Endothelial cell of hepatic sinusoid (primary cell): ENCODE measurements at regions not wholly inside any gene's neighbourhood (a gene's known extent, or its start where the extent isn't known, plus 50 kb on each side); places are given as distances from the start of the nearest gene placed in this dataset.

Experiments used
- in situ Hi-C: cut with HindIII; loops from 2 replicates; pipeline ENCODE4 v1.10.0; 2017; ENCODE audit warnings: low sequenced_read_pairs

DNA sequence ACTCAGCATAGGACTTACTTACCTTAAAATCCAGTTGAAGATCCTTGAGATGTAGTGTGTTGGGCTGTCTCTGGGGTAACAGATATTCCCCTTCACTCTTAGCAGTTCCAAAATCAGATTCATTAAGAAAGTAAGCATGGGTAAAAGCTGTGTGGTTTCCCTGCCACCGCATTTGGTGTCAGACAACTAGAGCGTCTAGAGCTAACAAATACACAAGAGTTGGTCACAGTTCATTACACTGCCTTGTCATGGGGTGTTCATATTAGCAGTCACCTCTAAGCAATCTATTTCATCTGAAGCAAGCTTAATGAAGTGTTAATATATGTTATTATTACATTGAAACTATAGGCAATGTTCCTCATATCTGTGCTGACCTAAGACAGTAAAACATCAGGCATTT is 342.8 kb downstream of the PPARGC1A start:
- in situ Hi-C loops: no loop called here

DNA sequence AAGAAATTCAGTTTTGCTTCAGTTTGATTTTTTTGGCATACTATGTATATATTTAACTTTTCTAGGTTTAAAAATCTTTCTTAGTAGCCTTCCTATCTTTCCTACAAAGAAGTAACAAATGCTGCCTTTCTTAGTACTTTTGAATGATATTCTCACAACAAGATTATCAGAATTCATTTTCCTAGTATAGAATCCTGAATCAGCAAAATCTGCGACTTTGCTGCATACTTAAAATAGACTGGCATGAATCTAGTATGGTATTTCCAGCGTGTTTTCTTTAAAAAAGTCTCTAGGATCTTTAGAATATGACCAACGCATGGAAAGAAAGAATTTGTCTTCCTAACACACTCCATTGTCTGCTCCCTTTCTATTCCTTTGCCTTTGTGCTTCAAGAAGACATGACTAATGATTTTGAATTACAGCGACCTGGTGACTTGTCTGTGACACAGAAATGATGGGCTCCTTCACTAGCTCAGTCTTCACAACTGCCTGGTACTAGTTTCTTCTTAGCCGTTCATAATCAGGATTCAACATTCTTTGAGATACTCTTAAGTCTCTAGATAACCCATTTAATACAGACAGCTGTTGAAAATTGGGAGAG is 349.8 kb downstream of the PPARGC1A start:
- in situ Hi-C loops: no loop called here

DNA sequence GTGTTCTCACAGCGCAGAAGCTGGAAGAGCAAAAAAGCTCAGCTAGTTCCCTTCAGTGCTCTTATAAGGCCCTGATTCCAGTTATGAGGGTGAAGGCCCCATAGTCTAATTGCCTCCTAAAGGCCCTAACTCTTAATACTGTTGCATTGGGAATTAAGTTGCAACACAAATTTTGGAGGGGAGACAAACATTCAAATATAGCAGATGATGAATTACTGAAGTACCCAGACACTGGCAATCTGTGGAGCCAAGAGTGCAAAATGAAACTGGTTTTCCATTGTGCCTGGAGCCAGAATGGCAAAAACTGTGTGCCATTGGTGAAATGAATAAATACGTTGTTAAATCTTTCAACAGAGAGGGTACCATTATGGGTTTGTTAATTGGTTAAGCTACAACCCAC is 356.0 kb downstream of the PPARGC1A start:
- in situ Hi-C loops: no loop called here

GRCh38 chr4:23516716-23517115 is 373.1 kb downstream of the PPARGC1A start:
- in situ Hi-C loops: no loop called here

- in situ Hi-C loops: no loop called here
These were observed 385.8 kb downstream of the PPARGC1A start for GRCh38 chr4:23504083-23504482.

GRCh38 chr4:23500894-23501449 is 388.9 kb downstream of the PPARGC1A start:
- in situ Hi-C loops: no loop called here

GRCh38 chr4:23485801-23486200 is 404.0 kb downstream of the PPARGC1A start:
- in situ Hi-C loops: no loop called here

- in situ Hi-C loops: no loop called here
These were observed 405.2 kb downstream of the PPARGC1A start for GRCh38 chr4:23484689-23485088.

DNA sequence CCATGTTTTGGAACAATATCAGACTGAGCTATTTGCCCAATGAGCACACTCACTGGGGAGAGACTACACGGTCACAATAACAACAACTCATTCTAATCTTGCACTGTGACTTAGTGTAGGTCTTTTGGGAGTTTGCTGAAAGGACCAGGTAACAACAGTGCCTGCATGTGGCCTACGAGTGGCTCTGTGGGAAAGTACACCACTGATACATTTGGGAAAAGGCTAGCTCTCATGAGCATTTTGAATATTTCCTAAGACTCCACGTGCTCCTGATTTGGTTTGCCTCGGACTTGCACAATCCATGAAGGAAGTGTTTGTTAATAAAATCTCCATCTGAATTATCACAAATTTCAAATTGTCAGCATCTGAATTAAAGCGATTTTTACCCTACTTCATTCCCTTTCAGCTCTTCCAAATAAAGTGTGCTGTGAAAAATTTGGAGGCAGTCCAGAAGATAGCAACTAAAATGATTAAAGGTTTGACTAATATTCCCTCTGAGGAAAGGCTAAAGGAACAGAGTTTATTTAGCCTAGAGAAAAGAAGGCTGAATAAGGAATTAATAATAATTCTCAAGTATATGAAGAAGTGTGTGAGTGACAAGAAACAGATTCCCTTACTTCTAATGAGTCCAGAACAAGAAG is 406.4 kb downstream of the PPARGC1A start:
- in situ Hi-C loops: no loop called here

- in situ Hi-C loops: no loop called here
These were observed 408.3 kb downstream of the PPARGC1A start for GRCh38 chr4:23481566-23481965.

GRCh38 chr4:23477905-23478304 is 411.9 kb downstream of the PPARGC1A start:
- in situ Hi-C loops: no loop called here

DNA sequence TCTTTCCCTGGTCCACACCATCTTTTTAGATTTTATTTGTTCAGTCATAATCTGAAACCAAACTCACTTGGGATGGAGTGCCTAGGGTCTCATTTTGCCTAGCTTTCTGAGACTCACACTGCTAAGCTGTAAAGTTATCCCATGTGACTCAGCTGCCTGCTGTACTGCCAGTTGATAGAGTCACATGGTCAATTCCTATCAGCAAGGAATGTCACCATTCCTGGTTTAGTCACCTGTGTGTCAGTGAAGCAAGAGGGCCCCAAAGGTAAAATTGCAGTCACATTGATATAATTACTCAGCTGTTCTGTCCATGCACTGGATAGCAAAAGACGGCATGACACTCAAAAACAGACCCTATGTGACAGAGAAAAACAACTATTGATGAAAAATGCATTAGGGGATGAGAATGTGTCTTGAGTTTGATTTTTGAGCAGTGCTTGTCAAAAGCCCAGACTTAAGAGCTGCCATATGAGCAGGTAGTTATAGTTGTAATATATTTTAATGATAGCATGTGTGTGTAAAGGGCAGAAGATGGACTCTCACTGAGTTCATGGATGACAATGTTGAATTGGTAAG is 413.2 kb downstream of the PPARGC1A start:
- in situ Hi-C loops: no loop called here

- in situ Hi-C loops: no loop called here
These were observed 426.8 kb downstream of the PPARGC1A start for GRCh38 chr4:23463071-23463470.

- in situ Hi-C loops: no loop called here
These were observed 431.8 kb downstream of the PPARGC1A start for GRCh38 chr4:23458054-23458453.

DNA sequence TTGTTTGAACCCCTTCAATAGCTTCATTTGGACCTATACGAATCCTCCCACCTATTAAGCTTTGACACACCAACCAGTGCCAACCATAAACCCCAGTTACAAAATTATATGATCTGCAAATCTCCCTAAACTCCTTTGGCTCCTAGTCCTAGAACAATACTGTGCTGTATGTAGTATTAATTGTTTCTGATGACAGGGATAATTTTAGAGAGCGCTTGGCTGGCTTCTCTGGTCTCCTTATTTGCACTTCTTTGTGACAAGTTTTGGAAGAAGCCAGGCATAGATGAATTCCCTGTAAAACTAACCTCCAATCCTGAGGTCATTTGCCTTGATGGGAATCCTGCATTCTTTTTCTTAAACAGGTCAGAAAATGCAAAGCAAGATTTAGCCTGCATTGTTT is 433.0 kb downstream of the PPARGC1A start:
- in situ Hi-C loops: no loop called here

GRCh38 chr4:23455456-23456158 is 434.2 kb downstream of the PPARGC1A start:
- in situ Hi-C loops: no loop called here

GRCh38 chr4:23441530-23442069 is 448.2 kb downstream of the PPARGC1A start:
- in situ Hi-C loops: no loop called here

DNA sequence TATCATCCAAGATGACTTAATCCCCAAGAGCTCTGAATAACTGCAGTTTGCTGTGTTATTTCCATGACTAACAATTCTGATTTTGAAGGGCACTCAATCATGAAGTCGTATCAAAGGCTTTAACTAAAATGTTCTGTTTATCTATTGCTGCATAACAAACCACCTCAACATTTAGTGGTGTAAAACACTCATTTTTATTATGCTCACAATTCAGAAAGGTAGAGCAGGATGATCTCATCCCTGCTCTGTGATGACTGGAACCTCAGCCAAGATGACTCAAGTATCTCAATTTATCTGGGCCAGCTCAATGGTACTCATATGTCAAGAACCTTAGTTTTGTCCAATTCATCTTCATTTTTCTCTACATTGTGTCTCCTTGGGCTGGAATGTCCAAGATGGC is 451.1 kb downstream of the PPARGC1A start:
- in situ Hi-C loops: no loop called here

- in situ Hi-C loops: no loop called here
These were observed 460.4 kb downstream of the PPARGC1A start for GRCh38 chr4:23429497-23429896.

DNA sequence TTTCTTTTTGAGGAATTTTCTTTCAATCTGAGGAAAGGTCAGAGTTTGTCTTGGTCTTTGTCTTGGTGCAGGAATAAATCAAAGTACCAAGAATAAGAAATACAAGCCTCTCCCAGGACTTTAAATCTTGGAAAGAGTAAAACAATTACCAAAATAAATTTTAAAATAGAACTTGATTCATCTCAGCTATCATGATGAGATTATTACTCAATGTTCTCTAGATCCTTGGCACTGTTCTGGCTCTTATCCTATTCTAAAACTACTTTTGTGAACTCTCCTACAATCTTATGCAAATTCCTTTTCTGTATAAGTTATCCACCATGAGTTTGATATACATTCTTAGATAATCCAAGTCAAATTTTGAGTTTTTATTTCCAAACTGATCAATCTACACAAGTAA is 464.3 kb downstream of the PPARGC1A start:
- in situ Hi-C loops: no loop called here

DNA sequence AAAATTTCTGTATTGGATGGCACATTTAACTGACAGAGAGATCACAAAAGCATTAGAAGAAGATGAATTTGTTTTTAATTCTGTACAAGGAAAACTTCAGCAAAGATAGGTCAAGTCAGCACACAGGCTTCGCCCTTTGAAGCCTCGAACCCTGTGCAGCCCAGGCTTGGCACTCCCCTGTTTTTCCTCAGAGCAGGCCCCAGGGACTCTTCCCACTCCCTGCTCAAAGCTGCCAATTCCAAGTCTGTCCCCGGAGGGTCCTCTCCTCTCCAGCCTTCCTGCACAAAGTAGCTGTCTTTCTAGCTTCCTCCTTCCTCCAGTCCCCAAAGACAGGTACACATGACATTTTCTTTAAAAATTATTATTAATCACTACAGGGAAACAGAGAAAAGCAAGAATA is 466.3 kb downstream of the PPARGC1A start:
- in situ Hi-C loops: no loop called here
